K562 (cell line): ENCODE measurements at regions not wholly inside any gene's neighbourhood (a gene's known extent, or its start where the extent isn't known, plus 50 kb on each side); places are given as distances from the start of the nearest gene placed in this dataset.
A peak's percentile ranks its signal among the peaks of the same experiment; 100 is the strongest.

Source experiments
- ATAC-seq: fragments of 200-7000 bp; cut with Tn5 transposase; 3 replicates; pipeline ENCODE4 v1.9.1; 2020; ENCODE audit warnings: moderate library complexity
- BruUV-seq: library from RNA; stranded (reverse); fragments of 400-500 nt; replicated peaks from 2 replicates; lab custom pipeline; 2021; lab: Mats Ljungman, UMichigan
- CTCF ChIA-PET: fragments of 300-600 bp; formaldehyde crosslinking; extraction: SDS; loops from one replicate; lab custom pipeline; 2021; ENCODE audit warnings: low intra/inter-chr PET ratio; lab: Yijun Ruan, JAX
- POLR2A ChIA-PET: fragments of 300-600, 350-650 bp; sonication (Branson Sonifier 250); formaldehyde crosslinking; extraction: SDS; loops from one replicate; lab custom pipeline; 2021; ENCODE audit warnings: antibody characterized with exemption, inconsistent platforms; lab: Yijun Ruan, JAX
- DNase-seq, 4 experiments: peaks; one replicate each; pipeline versions ENCODE4 v3.0.0 to v3.0.0-alpha.2; 2011 to 2018; ENCODE audit warnings: low spot score in 3 of 4, mixed read lengths in 3 of 4; ENCODE audit errors: extremely low read depth in 1 of 4
- FAIRE-seq: peaks from 2 replicates; lab custom pipeline; 2011; peaks lifted over from hg19 to GRCh38; lab: Jason Lieb, UNC
- H2AFZ ChIP-seq: 2 replicates; pipeline ENCODE4 v1.6.0; 2011; ENCODE audit warnings: low read depth, low read length, control low read depth, inconsistent platforms
- H3K27ac ChIP-seq: fragments of 200-600 bp; 3 replicates; pipeline ENCODE4 v1.8.0; 2011; ENCODE audit warnings: low read depth, mild to moderate bottlenecking, control low read depth, inconsistent platforms, low read length, moderate library complexity, mixed read lengths; ENCODE audit errors: extremely low read depth
- H3K27me3 ChIP-seq, 2 experiments: fragments of 300-600 bp in 1 of 2; 2 replicates in 1 of 2; 3 replicates in 1 of 2; pipeline versions ENCODE4 v1.6.0 to v1.8.0; 2011; ENCODE audit warnings: inconsistent platforms in 2 of 2, low read length in 2 of 2, mild to moderate bottlenecking in 1 of 2, mixed read lengths in 1 of 2, moderate library complexity in 1 of 2; ENCODE audit not compliant: control insufficient read depth in 2 of 2, insufficient read depth in 2 of 2
- H3K36me3 ChIP-seq: fragments of 300-600 bp; 3 replicates; pipeline ENCODE4 v1.8.0; 2011; ENCODE audit warnings: mild to moderate bottlenecking, low read length, inconsistent platforms; ENCODE audit not compliant: control insufficient read depth, insufficient read depth
- H3K4me1 ChIP-seq, 2 experiments: fragments of 200-600 bp in 1 of 2; replicated peaks in 1 of 2; 2 replicates in 1 of 2; 3 replicates in 1 of 2; pipeline versions ENCODE4 v1.5.1 to v1.8.0; 2011; ENCODE audit warnings: inconsistent platforms in 2 of 2, low read length in 2 of 2, mild to moderate bottlenecking in 1 of 2, mixed read lengths in 1 of 2, moderate library complexity in 1 of 2; ENCODE audit not compliant: control insufficient read depth in 2 of 2, insufficient read depth in 2 of 2
- H3K4me2 ChIP-seq: 2 replicates; pipeline ENCODE4 v1.6.1; 2011; ENCODE audit warnings: low read length, control low read depth, inconsistent platforms, mixed read lengths; ENCODE audit not compliant: insufficient read depth
- H3K4me3 ChIP-seq: fragments of 200-600 bp; sonication (generic), shearing (Covaris generic); 2 replicates; pipeline ENCODE4 v1.5.1; 2016; ENCODE audit warnings: control low read depth, inconsistent platforms
- H3K79me2 ChIP-seq: fragments of 200-600 bp; 3 replicates; pipeline ENCODE4 v1.8.0; 2011; ENCODE audit warnings: low read length, inconsistent platforms; ENCODE audit not compliant: control insufficient read depth, insufficient read depth
- H3K9ac ChIP-seq, 2 experiments: 2 replicates each; pipeline versions ENCODE4 v1.6.0 to v1.6.1; 2011; ENCODE audit warnings: low read depth in 2 of 2, low read length in 2 of 2, control low read depth in 1 of 2, inconsistent platforms in 1 of 2, mild to moderate bottlenecking in 1 of 2, mixed read lengths in 1 of 2; ENCODE audit not compliant: insufficient read depth in 1 of 2
- H3K9me1 ChIP-seq: one replicate; pipeline ENCODE4 v1.6.0; 2011; ENCODE audit warnings: inconsistent platforms, mild to moderate bottlenecking, low read length, moderate library complexity; ENCODE audit not compliant: control insufficient read depth, insufficient read depth
- H3K9me3 ChIP-seq: replicated peaks from 2 replicates; pipeline ENCODE4 v1.5.1; 2011; ENCODE audit warnings: low read depth, low read length, inconsistent platforms; ENCODE audit not compliant: control insufficient read depth, insufficient read depth
- H4K20me1 ChIP-seq: replicated peaks from 2 replicates; pipeline ENCODE4 v1.6.1; 2011; ENCODE audit warnings: low read length, inconsistent platforms, mixed read lengths; ENCODE audit not compliant: control insufficient read depth, insufficient read depth
- FOSL1 ChIP-seq: fragments of 200-800 bp; sonication (Bioruptor generic); conservative IDR thresholded peaks from 2 replicates; pipeline ENCODE4 v1.6.1; 2016; ENCODE audit warnings: missing genetic modification characterization, missing compliant biosample characterization
- MTA2 ChIP-seq: fragments of 450-650 bp; IDR thresholded peaks from 2 replicates; pipeline ENCODE4 v1.6.1; 2016; ENCODE audit warnings: low read depth
- RAD21 ChIP-seq, 2 experiments: fragments of 250-450 bp in 1 of 2; fragments of 450-650 bp in 1 of 2; sonication (Bioruptor Pico) in 1 of 2; formaldehyde crosslinking in 1 of 2; IDR thresholded peaks in 1 of 2; conservative IDR thresholded peaks in 1 of 2; 2 replicates each; pipeline versions ENCODE4 v1.4.0 to v1.8.0; 2020 to 2022; ENCODE audit warnings: mild to moderate bottlenecking in 2 of 2, moderate library complexity in 1 of 2
- SMARCC2 ChIP-seq: fragments of 450-650 bp; IDR thresholded peaks from 2 replicates; pipeline ENCODE4 v1.6.1; 2017; ENCODE audit warnings: antibody characterized with exemption, moderate library complexity, mild to moderate bottlenecking, low read depth
- SNRNP70 ChIP-seq: fragments of 200-400 bp; formaldehyde crosslinking; optimal IDR thresholded peaks from 2 replicates; pipeline ENCODE3; 2017; ENCODE audit warnings: low read depth, low read length
- TARDBP ChIP-seq: fragments of 450-650 bp; IDR thresholded peaks from 2 replicates; pipeline ENCODE4 v1.6.1; 2016
- TEAD4 ChIP-seq, 2 experiments: sonication (generic) in 1 of 2; formaldehyde crosslinking in 1 of 2; IDR thresholded peaks; 2 replicates each; pipeline versions ENCODE4 v1.6.1 to v1.8.0; 2012 to 2022; ENCODE audit warnings: borderline replicate concordance in 1 of 2, inconsistent platforms in 1 of 2, low read length in 1 of 2, mild to moderate bottlenecking in 1 of 2, missing genetic modification reagents in 1 of 2
- TRIM24 ChIP-seq, 2 experiments: fragments of 450-650 bp; IDR thresholded peaks; 2 replicates each; pipeline ENCODE4 v1.6.1; 2016
- ZBTB7A ChIP-seq: IDR thresholded peaks from 2 replicates; pipeline ENCODE4 v1.6.1; 2011; ENCODE audit warnings: low read depth, mild to moderate bottlenecking, low read length, moderate library complexity, borderline replicate concordance; ENCODE audit not compliant: control insufficient read depth
- ZFP30 ChIP-seq: fragments of 250-450 bp; sonication (Bioruptor Pico); IDR thresholded peaks from 2 replicates; pipeline ENCODE4 v1.8.0; 2022; ENCODE audit warnings: moderate library complexity, mild to moderate bottlenecking, inconsistent platforms, borderline replicate concordance
- ZNF174 ChIP-seq: fragments of 250-450 bp; sonication (Bioruptor Pico); IDR thresholded peaks from 2 replicates; pipeline ENCODE4 v1.4.0; 2020; ENCODE audit warnings: mild to moderate bottlenecking
- ZNF507 ChIP-seq: conservative IDR thresholded peaks from 2 replicates; pipeline ENCODE4 v1.6.1; 2017; ENCODE audit warnings: missing genetic modification characterization, missing compliant biosample characterization
- WGBS: fragments of 100-300 bp; shearing (Covaris generic); methylation state at CpG from one replicate; pipeline ENCODE4 v1.1.6; 2016; ENCODE audit warnings: low coverage, mixed read lengths; ENCODE audit not compliant: insufficient coverage; ENCODE audit errors: missing lambda C conversion rate; 5-methylcytosine and 5-hydroxymethylcytosine counted together
- in situ Hi-C: fragments of 300-500 bp; cut with MboI; formaldehyde crosslinking; loops from 4 replicates; pipeline ENCODE4 v1.15.0; 2018; ENCODE audit warnings: inconsistent platforms, mixed read lengths
- intact Hi-C: fragments of 100-400 bp; cut with micrococcal nuclease; formaldehyde crosslinking; loops from 2 replicates; pipeline ENCODE4 v1.14.2; 2022
- TF ChIP-seq, protein P1 (sequence below): fragments of 200-800 bp; sonication (Bioruptor generic); IDR thresholded peaks from 2 replicates; pipeline ENCODE4 v1.6.1; 2017; ENCODE audit warnings: missing genetic modification characterization, missing compliant biosample characterization
- TF ChIP-seq, protein P2 (sequence below): fragments of 200-800 bp; sonication (Bioruptor generic); IDR thresholded peaks from 2 replicates; pipeline ENCODE4 v1.6.1; 2017; ENCODE audit warnings: missing genetic modification characterization, missing compliant biosample characterization

DNA sequence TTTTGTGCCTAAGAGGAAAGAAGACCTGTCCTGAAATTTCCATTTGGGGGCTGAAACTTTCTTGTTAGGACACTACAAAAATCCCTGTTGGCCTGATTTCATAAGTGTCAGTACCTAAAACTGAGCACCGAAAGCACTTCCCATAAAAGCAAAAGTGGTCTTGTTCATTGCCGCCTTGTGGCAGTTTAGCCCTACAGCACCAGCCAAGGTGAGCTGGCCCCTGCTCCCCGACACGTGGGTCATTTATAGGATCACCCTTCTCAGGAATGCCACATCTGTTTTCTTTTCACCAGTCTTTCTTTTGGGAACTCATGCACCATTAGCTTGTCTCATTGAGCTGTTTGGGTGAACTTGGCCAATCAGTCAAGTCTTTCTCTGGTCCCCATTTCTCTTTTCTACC, 155.8 kb upstream of the KAZN start (continued):
- TF ChIP-seq, protein P1, sequence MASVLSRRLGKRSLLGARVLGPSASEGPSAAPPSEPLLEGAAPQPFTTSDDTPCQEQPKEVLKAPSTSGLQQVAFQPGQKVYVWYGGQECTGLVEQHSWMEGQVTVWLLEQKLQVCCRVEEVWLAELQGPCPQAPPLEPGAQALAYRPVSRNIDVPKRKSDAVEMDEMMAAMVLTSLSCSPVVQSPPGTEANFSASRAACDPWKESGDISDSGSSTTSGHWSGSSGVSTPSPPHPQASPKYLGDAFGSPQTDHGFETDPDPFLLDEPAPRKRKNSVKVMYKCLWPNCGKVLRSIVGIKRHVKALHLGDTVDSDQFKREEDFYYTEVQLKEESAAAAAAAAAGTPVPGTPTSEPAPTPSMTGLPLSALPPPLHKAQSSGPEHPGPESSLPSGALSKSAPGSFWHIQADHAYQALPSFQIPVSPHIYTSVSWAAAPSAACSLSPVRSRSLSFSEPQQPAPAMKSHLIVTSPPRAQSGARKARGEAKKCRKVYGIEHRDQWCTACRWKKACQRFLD (CRISPR knock-in tag): no peak
- TF ChIP-seq ZNF507: no peak
- TF ChIP-seq, protein P2, sequence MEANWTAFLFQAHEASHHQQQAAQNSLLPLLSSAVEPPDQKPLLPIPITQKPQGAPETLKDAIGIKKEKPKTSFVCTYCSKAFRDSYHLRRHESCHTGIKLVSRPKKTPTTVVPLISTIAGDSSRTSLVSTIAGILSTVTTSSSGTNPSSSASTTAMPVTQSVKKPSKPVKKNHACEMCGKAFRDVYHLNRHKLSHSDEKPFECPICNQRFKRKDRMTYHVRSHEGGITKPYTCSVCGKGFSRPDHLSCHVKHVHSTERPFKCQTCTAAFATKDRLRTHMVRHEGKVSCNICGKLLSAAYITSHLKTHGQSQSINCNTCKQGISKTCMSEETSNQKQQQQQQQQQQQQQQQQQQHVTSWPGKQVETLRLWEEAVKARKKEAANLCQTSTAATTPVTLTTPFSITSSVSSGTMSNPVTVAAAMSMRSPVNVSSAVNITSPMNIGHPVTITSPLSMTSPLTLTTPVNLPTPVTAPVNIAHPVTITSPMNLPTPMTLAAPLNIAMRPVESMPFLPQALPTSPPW (CRISPR knock-in tag): peak; percentile 37
- no peak for TF ChIP-seq ZFP30 (CRISPR knock-in tag)
- no peak for TF ChIP-seq SNRNP70
- TF ChIP-seq SMARCC2: no peak
- TF ChIP-seq TRIM24 (IDR thresholded peaks at IDR 0.05): no peak

DNA sequence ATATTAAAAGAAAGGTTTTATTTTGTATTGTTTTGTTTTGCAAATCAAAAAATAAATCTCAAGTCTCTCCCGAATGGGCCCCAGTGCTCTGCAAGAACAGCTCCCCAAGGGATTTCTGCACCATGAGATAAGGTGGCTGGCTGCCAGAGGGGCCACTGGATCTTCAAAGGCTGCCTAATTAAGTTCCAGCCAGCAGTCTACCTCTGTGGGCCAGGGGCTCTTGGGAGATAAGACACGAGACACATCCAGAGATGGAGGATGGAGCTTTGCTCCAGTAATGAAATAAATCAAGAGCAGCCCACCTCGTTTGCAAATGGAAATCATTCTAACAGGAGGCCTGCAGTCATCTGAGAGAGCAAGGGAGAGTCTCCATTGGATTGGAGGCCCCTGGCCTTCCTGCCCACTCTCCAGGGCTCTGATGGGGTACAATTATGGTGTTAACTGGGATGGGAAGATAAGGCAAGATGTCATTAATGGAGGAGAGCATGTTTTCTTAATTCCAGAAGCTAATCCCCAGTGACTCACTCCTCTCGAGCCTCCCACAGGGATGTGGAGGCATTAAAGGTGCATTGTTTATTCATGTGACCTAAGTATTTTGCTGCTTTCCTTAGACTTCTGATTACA, 155.2 kb upstream of the KAZN start:
- Histone ChIP-seq H4K20me1 (0 out of 2 replicates have a peak, but pooled peaks cover 4% of the 10 kb centered on the region), H3K4me2 (peak overlapping the region; percentile 17; the same call in 1 of the 2 replicates), H3K4me3 (no peak overlapping the region), H3K27me3 (no peaks in the 10 kb centered on the region), H3K4me1 (peaks cover 9 to 44% of the 10 kb centered on the region in 2 experiments), H3K9me1 (no peaks in the 10 kb centered on the region), H3K36me3 (no peaks in the 10 kb centered on the region), H3K27ac (no peak overlapping the region; the same call in 2 of the 3 replicates), H3K9me3 (0 out of 2 replicates have a peak, but pooled peaks cover 2% of the 10 kb centered on the region), H2AFZ (no peak overlapping the region), H3K79me2 (no peaks in the 10 kb centered on the region), H3K9ac (no peak overlapping the region)
- DNase-seq (peak; percentile 85 to 95 (median 88)), ATAC-seq (peak; percentile 89), FAIRE-seq (peak; percentile 94)
- no TSS peak for BruUV-seq
- 0% methylated on average over 4 of the region's 4 CpGs for WGBS
- ChIA-PET CTCF (interaction anchor here (0.6 kb wide), 1 partner anchor 946 kb away, joined by 3 read pairs; no protein-coding TSS in a partner anchor), POLR2A (interaction anchor here (0.6 to 1.2 kb wide), 3 partner anchors 8 to 13 kb away, joined by 3 to 4 read pairs (median 3); no protein-coding TSS in a partner anchor)
- in situ Hi-C loops (no loop called here), intact Hi-C loops (no loop called here)
- peak; percentile 44; the same call in 1 of the 2 replicates for TF ChIP-seq TARDBP
- peak; percentile 83 for TF ChIP-seq ZBTB7A
- TF ChIP-seq, protein P1 (CRISPR knock-in tag): peak; percentile 77
- no peak for TF ChIP-seq ZNF174 (CRISPR knock-in tag)
- peak; percentile 95 for TF ChIP-seq FOSL1 (tag)
- peak; percentile 86 for TF ChIP-seq TEAD4 (IDR thresholded peaks at IDR 0.05; ENCODE audit: low read length)
- no peak for TF ChIP-seq TEAD4 (CRISPR knock-in tag; IDR thresholded peaks at IDR 0.05; ENCODE audit: borderline replicate concordance)
- TF ChIP-seq RAD21 (CRISPR knock-in tag; conservative IDR thresholded peaks at IDR 0.05 in 1 of 2, IDR thresholded peaks at IDR 0.05 in 1 of 2): peak in 1 of 2 experiments; percentile 1; a peak in 1 of 4 replicates
- peak; percentile 71 for TF ChIP-seq MTA2
